GM12891 (cell line): ENCODE measurements at regions not wholly inside any gene's neighbourhood (a gene's known extent, or its start where the extent isn't known, plus 50 kb on each side); places are given as distances from the start of the nearest gene placed in this dataset.

Source experiments
- DNase-seq: peaks from one replicate; pipeline ENCODE4 v3.0.0; 2011; ENCODE audit warnings: low spot score; ENCODE audit not compliant: insufficient read length
- FAIRE-seq: peaks from 2 replicates; lab custom pipeline; 2011; peaks lifted over from hg19 to GRCh38; lab: Jason Lieb, UNC
- PAX5 ChIP-seq: IDR thresholded peaks from 2 replicates; pipeline ENCODE4 v1.6.1; 2011; ENCODE audit warnings: low read length, moderate library complexity, mild to moderate bottlenecking; ENCODE audit not compliant: insufficient read depth, severe bottlenecking
- POLR2A ChIP-seq: IDR thresholded peaks from 2 replicates; pipeline ENCODE4 v1.6.1; 2011; ENCODE audit warnings: low read depth, low read length, control low read depth
- POLR2AphosphoS5 ChIP-seq: IDR thresholded peaks from 2 replicates; pipeline ENCODE4 v1.6.1; 2011; ENCODE audit warnings: low read depth, low read length, control low read depth
- POU2F2 ChIP-seq: IDR thresholded peaks from 2 replicates; pipeline ENCODE4 v1.6.1; 2011; ENCODE audit warnings: low read depth, mild to moderate bottlenecking, control low read depth, low read length, moderate library complexity
- SPI1 ChIP-seq: IDR thresholded peaks from 2 replicates; pipeline ENCODE4 v1.6.1; 2011; ENCODE audit warnings: low read depth, low read length, control low read depth
- TAF1 ChIP-seq: IDR thresholded peaks from 2 replicates; pipeline ENCODE4 v1.6.1; 2011; ENCODE audit warnings: low read depth, low read length, control low read depth

DNA sequence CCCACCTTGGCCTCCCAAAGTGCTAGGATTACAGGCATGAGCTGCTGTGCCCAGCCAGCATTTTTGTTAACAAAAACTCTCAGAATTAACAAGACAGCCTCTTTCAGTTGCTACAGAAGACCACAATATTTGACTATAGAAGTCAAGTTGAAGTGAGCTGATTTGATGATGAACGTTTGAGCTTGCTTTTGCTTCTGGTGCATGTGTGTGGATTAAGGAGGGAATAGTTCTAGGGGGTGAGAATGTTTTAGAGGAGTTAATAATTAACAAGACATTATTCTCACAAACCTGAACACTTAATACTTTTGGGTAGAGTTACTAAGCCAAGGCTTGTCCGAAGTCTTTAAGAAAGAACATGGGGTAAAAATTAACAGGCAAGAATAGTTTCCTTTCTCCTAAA, 191.6 kb downstream of the TENT4A start:
- DNase-seq (no peak), FAIRE-seq (no peak)
- no peak for TF ChIP-seq POLR2AphosphoS5
- no peak for TF ChIP-seq TAF1
- no peak for TF ChIP-seq SPI1
- no peak for TF ChIP-seq POLR2A
- no peak for TF ChIP-seq PAX5
- no peak for TF ChIP-seq POU2F2

DNA sequence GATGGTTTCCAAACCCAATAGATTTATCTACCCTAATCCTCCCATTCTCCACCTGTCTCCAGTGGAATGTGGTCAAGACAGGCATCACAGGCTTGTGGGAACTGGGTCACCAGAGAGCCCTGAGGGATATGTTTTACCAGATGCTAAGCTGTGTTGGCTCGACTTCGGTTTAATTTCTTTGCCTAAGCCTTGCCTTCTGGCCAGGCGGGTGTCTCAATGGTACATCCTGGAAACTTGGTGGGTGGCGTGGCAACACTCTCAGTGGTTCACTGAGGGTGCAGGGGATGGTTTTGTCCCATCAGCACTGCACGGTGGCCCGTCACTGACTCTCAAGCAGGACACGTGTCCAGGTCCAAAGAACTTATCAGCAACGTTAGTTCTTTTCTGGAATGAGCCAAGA, 192.2 kb downstream of the TENT4A start:
- FAIRE-seq = no peak
- TF ChIP-seq POU2F2 (no peak), PAX5 (no peak), TAF1 (no peak), SPI1 (no peak), POLR2AphosphoS5 (no peak), POLR2A (no peak)
- DNase-seq = no peak

DNA sequence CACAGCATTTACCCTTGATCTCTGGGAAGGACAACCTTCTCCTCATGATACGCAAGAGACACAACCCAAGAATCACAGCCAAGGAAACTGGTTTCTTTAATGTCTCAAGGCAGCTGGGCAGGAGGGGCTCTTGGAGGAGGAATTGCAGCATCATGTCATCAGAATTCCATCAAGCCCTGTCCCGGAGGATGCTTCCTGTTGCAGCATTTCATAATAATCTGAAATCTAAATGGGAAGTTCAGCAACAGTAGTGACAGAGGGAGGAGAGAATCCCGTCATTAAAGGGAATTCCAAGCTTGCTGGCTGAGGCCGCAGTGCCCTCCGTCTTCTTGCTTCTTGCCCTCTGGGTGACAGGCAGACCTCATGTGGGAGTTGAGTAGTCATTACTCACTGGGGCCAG, 192.7 kb downstream of the TENT4A start:
- DNase-seq (no peak), FAIRE-seq (no peak)

DNA sequence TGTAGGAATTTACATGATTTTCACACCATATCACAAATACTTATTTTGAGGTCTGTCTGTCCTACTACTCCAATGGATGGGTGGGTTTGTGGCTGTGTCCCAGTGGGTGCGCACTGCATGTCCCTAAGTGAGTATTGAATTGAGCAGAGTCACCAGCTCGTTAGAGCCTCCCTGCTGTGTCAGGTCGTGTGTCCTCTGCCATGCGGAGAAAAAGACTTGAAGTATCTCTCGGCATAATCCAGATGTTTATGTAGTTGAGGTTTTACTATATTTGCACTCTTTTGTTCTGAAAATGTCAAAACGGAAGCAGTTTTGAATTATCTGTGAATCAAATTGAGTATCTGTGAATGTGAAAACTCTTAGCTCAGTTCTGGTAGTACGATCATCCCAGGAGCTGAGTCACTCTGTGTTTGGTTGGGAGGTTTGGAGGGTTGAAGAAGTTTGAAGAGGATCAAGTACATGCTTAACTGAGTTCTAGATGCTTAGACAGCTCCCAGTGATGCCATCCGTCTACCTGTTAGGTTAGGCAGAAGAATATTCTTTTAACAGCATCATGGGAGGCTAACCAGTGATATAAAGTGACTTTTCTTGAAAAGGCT, 194.2 kb downstream of the TENT4A start:
- no peak for TF ChIP-seq POU2F2
- TF ChIP-seq POLR2A = no peak
- TF ChIP-seq PAX5 = no peak
- TF ChIP-seq TAF1 = no peak
- no peak for TF ChIP-seq POLR2AphosphoS5
- FAIRE-seq (no peak), DNase-seq (no peak)

More for the DNA sequence above, 192.7 kb downstream of the TENT4A start:
- TF ChIP-seq POLR2A (no peak), SPI1 (no peak), PAX5 (no peak), POU2F2 (no peak), TAF1 (no peak), POLR2AphosphoS5 (no peak)

DNA sequence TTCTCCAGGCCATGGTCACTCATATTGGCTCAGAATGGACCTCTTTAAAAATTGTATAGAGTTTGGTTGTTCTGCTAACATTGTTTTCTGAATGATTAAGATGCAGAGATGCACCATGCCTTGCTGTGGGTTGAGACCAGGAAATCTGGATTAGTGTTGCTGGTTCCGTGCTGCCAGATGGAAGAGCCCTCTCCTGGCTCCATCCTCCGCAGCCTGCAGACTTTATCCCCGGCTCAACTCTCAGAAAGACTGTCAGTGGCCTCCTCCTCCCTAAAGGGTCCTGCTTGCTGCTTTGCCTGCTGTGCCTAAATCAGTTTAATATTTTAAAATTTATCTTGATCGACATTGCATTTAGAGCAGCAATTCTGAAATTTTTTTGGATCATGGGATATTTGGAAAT, 196.7 kb downstream of the TENT4A start:
- DNase-seq (no peak), FAIRE-seq (no peak)
- TF ChIP-seq PAX5 = no peak
- no peak for TF ChIP-seq TAF1
- no peak for TF ChIP-seq SPI1
- TF ChIP-seq POLR2AphosphoS5 = no peak
- no peak for TF ChIP-seq POLR2A
- no peak for TF ChIP-seq POU2F2

DNA sequence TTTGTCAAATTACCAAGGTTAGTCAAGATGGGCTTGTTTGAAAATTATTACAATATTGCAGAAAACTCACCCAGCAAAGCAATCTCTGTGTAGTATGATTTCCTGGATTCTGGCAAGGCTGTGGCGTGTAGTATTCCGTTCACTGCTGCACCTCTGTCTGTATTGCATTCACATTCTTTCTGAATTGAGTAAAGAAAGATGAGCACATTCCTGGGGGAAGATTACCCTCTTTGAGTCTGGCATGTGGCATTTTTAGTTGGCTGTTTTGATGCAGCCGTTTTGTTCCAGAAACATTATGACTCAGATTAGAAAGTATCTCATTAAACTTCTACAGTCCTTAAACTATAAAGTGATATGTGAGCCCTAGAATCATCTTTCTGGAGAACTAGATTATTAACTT, 197.7 kb downstream of the TENT4A start:
- no peak for FAIRE-seq
- DNase-seq = no peak
- no peak for TF ChIP-seq SPI1
- TF ChIP-seq POLR2AphosphoS5 = no peak
- TF ChIP-seq TAF1 = no peak
- no peak for TF ChIP-seq POLR2A
- TF ChIP-seq POU2F2 = no peak
- TF ChIP-seq PAX5 = no peak

DNA sequence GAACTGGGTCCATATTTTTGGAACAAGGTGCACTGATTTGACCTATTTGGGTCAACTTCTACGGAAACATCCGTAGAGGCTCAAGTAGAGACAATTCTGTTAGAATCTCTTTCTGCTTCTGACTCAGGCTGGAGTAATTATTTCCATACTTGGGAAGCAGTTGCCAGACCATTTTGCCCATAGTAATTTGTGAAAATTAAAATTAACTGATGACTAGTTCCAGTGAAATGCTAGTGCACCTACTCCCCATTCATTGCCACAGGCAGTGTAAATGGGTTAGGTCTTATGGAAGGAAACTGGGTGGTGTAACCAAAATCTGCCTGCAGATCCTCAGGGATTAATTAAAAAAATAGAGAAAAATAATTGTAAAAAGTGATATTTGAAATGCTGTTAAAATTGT, 201.1 kb downstream of the TENT4A start:
- FAIRE-seq (no peak), DNase-seq (no peak)
- TF ChIP-seq SPI1 = no peak
- TF ChIP-seq POLR2A = no peak
- no peak for TF ChIP-seq PAX5
- no peak for TF ChIP-seq TAF1
- TF ChIP-seq POLR2AphosphoS5 = no peak
- no peak for TF ChIP-seq POU2F2

DNA sequence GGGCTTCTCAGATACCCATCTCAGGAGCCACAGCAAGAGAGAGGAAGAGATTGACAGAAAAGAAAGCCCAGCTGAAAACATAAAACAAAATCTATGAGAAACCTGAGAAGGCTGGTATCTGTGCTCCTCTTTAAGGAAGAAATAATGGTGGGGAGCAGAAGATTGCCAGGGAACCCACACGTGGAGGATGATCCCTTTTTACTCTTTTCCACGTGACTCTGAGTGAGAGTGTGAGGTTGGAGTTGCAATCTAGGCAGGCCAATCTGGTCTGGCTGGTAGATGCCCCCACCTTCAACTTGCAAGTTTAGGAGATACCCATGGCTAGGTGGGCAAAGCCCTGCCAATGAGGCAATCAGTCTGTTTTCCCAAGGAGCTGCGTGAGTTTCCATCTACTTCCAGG, 202.3 kb downstream of the TENT4A start:
- no peak for FAIRE-seq
- TF ChIP-seq SPI1 (no peak), POU2F2 (no peak), PAX5 (no peak), POLR2A (no peak), POLR2AphosphoS5 (no peak), TAF1 (no peak)

DNA sequence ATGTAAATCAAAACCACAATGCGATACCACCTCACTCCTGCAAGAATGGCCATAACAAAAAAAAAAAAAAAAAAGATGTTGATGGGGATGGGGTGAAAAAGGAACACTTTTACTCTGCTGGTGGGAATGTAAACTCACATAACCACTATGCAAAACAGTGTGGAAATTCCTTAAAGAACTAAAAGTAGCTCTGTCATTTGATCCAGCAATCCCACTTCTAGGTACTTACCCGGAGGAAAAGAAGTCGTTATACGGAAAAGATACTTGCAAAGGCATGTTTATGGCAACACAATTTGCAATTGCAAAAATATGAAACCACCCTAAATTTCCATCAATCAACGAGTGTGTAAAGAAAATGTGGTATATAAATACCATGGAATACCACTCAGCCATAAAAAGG, 205.0 kb downstream of the TENT4A start:
- TF ChIP-seq SPI1 = no peak
- TF ChIP-seq TAF1 = no peak
- TF ChIP-seq POU2F2 = no peak
- no peak for TF ChIP-seq POLR2AphosphoS5
- TF ChIP-seq PAX5 = no peak
- TF ChIP-seq POLR2A = no peak
- no peak for DNase-seq

More for the DNA sequence above, 202.3 kb downstream of the TENT4A start:
- DNase-seq = no peak

DNA sequence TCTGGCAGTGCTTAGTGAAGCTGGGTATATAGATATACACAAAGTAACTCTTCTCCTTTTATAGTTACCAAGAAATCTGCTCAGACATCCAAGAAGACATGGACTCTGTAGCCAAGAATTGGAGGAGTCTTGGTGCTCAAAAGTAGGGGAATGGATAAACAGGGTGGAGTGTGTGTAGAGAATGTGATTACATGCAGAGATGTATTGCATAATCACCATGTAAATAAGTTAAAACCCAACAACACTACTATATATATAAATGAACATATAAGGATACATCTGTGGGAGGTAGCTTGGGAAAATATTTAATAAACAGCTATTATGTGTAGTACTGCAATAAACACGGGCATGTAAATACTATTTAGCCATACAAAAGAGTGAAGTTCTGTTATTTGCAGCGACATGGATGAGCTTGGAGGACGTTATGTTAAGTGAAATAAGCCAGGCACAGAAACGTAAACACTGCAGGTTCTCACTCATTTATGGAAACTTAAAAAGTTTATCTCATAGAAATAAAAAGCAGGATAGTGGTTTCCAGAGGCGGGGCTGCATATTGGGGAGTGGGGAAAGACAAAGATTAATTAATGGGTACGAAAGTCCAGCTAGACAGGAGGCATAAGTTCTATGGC, 207.5 kb downstream of the TENT4A start:
- FAIRE-seq (no peak), DNase-seq (no peak)
- TF ChIP-seq POLR2AphosphoS5 (no peak), POLR2A (no peak), TAF1 (no peak), POU2F2 (no peak), SPI1 (no peak), PAX5 (no peak)

More for the DNA sequence above, 205.0 kb downstream of the TENT4A start:
- FAIRE-seq = no peak
